Right lobe of liver (tissue), 6 donors: ENCODE measurements at regions not wholly inside any gene's neighbourhood (a gene's known extent, or its start where the extent isn't known, plus 50 kb on each side); places are given as distances from the start of the nearest gene placed in this dataset.

Source experiments
- ATAC-seq, 4 donors: fragments of 200-7000 bp; cut with Tn5 transposase; one replicate each; pipeline ENCODE4 v1.9.1; 2020; ENCODE audit warnings: mild to moderate bottlenecking in 4 of 4, moderate library complexity in 4 of 4
- DNase-seq, 3 donors: peaks; one replicate each; pipeline ENCODE4 v3.0.0-alpha.2; 2020
- H3K27ac ChIP-seq, 3 donors: fragments of 200-600 bp; one replicate each; pipeline ENCODE4 v1.8.0; 2022
- H3K27me3 ChIP-seq, 2 donors: fragments of 200-600 bp; one replicate each; pipeline ENCODE4 v1.8.0; 2022
- H3K36me3 ChIP-seq, 4 donors: fragments of 200-600 bp; sonication (generic) in 1 of 4; one replicate each; pipeline versions ENCODE4 v1.5.1 to v1.8.0; 2017 to 2022; ENCODE audit warnings: control low read depth in 1 of 4
- H3K4me1 ChIP-seq, 4 donors: fragments of 200-600 bp; sonication (generic) in 1 of 4; one replicate each; pipeline versions ENCODE4 v1.5.1 to v1.8.0; 2017 to 2022; ENCODE audit warnings: control low read depth in 1 of 4
- H3K4me3 ChIP-seq, 3 donors: fragments of 200-600 bp; one replicate each; pipeline ENCODE4 v1.8.0; 2022
- H3K9me3 ChIP-seq, 4 donors: fragments of 200-600 bp; sonication (generic) in 1 of 4; one replicate each; pipeline versions ENCODE4 v1.5.1 to v1.8.0; 2017 to 2022; ENCODE audit warnings: control low read depth in 1 of 4
- POLR2A ChIP-seq: fragments of 450-650 bp; IDR thresholded peaks from one replicate; pipeline ENCODE4 v1.6.1; 2017; ENCODE audit warnings: antibody characterized with exemption, mild to moderate bottlenecking
- WGBS: methylation state at CpG from one replicate; pipeline ENCODE4 v1.1.6; 2018; ENCODE audit warnings: low coverage, low lambda C conversion rate; ENCODE audit not compliant: insufficient coverage; ENCODE audit errors: missing lambda C conversion rate; 5-methylcytosine and 5-hydroxymethylcytosine counted together
- intact Hi-C, 2 donors: fragments of 100-400 bp; cut with DNase I; formaldehyde crosslinking; loops; one replicate each; pipeline versions ENCODE4 v1.11.2 to v1.14.1; 2022
- TF ChIP-seq, protein P1 (sequence below), 4 donors: fragments of 200-600 bp in 3 of 4; fragments of 450-650 bp in 1 of 4; IDR thresholded peaks; one replicate each; pipeline versions ENCODE4 v1.5.1 to v1.8.0; 2016 to 2022; ENCODE audit warnings: antibody characterized with exemption in 4 of 4, mild to moderate bottlenecking in 2 of 4
- donor health status: DM: no; HTN: yes; CAD: no.
- donor health status: DM: no; HTN: no; CAD: no.
- donor health status: DM: no; HTN: no; CAD: no.
- donor health status: DM: no; HTN: yes; CAD: no.
- donor health status: DM: no; HTN: yes; CAD: no.

DNA sequence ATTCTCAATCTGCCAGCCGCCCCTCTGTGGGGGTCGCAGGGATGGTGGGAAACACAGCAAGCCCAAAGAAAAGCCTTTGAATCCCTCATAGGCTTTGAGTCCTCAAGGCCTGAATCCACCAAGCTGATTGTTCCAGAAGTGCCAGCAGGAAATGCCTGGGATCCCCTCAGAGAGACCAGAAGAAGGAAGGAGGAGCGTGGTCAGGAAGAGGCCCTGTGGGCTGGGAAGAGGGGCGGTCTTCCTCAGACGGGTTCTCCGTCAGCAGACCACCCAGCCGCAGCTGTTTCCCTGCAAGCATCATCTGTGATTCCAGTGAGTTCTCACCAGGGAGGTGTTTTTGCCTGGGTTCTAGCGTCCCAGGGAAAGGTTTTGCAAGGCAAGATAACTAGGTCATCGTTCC lies 190.0 kb upstream of the KLF6 start:
- no peak for ATAC-seq
- TF ChIP-seq, protein P1, sequence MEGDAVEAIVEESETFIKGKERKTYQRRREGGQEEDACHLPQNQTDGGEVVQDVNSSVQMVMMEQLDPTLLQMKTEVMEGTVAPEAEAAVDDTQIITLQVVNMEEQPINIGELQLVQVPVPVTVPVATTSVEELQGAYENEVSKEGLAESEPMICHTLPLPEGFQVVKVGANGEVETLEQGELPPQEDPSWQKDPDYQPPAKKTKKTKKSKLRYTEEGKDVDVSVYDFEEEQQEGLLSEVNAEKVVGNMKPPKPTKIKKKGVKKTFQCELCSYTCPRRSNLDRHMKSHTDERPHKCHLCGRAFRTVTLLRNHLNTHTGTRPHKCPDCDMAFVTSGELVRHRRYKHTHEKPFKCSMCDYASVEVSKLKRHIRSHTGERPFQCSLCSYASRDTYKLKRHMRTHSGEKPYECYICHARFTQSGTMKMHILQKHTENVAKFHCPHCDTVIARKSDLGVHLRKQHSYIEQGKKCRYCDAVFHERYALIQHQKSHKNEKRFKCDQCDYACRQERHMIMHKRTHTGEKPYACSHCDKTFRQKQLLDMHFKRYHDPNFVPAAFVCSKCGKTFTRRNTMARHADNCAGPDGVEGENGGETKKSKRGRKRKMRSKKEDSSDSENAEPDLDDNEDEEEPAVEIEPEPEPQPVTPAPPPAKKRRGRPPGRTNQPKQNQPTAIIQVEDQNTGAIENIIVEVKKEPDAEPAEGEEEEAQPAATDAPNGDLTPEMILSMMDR (IDR thresholded peaks at IDR 0.05) = no peak
- TF ChIP-seq POLR2A = no peak
- H3K4me3 ChIP-seq = no peak overlapping the region
- no peaks in the 10 kb centered on the region for H3K9me3 ChIP-seq
- DNase-seq = no peak
- H3K27ac ChIP-seq = no peak overlapping the region
- intact Hi-C loops = no loop called here
- H3K27me3 ChIP-seq = no peaks in the 10 kb centered on the region
- H3K36me3 ChIP-seq = no peaks in the 10 kb centered on the region
- WGBS = 62% methylated on average over 5 of the region's 9 CpGs
- H3K4me1 ChIP-seq = no peaks in the 10 kb centered on the region

DNA sequence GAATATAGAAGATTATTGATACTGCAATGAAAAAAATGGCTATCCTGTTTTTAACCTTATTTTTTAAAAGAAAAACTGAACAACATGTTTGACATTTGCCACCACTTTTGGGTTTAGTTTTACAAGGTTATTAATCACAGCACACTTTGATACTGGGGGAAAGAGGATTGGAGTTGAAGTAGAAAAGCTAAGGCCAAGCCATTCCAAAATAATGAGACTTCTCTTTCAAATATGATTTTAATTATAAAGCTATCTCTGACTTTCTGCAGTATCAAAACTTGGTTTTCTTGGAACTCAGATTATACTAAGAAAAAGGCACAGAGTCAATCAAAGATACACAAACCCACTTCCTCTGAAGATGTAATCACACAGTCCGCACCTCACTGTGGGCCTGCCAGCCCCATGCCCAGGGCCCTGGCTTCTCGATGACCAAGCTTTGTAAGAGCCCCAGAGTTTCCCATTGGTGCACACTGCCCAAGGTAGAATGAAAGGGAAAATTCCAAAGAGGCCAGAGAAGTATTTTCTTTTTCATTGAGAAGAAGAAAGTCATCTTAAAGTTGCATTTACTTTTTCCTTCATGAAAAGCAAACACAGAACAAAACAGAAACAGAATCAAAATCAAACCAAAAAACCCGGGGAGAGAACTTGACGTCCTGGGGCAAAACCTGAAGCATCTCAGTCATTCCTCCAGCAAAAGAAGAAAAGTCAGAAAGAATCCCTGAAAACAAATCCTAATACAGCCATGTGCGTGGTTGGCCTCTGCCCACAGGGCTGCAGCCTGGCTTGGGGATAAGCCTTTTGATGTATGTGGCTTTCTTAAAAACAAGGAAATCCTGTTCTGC lies 187.7 kb upstream of the KLF6 start:
- Histone ChIP-seq H3K27ac (peak overlapping the region in 1 of 3 donors; percentile 12), H3K4me3 (no peak overlapping the region), H3K4me1 (no peaks in the 10 kb centered on the region), H3K36me3 (no peaks in the 10 kb centered on the region), H3K9me3 (no peaks in the 10 kb centered on the region), H3K27me3 (no peaks in the 10 kb centered on the region)
- ATAC-seq (no peak), DNase-seq (no peak)
- TF ChIP-seq POLR2A = no peak
- TF ChIP-seq, protein P1 (IDR thresholded peaks at IDR 0.05) = no peak
- intact Hi-C loops = no loop called here
- 42% methylated on average over 4 of the region's 5 CpGs for WGBS

DNA sequence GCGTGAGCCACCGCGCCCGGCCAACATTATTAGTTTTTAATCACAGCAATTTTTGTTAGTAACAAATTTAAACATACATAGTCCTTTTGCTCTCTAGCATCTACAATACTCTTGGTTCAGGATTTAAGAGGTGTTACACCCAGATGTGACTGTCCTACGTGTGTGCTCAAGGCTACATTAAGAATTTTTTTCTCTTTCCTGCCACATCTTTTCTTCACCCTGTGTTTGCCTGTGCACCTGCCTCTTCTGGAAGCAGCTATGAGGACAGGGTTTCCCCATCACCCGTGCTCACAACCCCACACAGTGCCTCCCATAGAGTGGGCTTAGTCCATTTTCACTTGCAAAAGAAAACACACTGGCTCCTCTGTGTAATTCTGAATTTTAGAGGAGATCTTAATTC lies 186.7 kb upstream of the KLF6 start:
- no peak for ATAC-seq
- WGBS = 72% methylated on average over 6 of the region's 6 CpGs
- Histone ChIP-seq H3K9me3 (no peaks in the 10 kb centered on the region), H3K4me3 (no peak overlapping the region), H3K4me1 (no peaks in the 10 kb centered on the region), H3K27ac (no peak overlapping the region), H3K27me3 (no peaks in the 10 kb centered on the region), H3K36me3 (no peaks in the 10 kb centered on the region)
- no peak for TF ChIP-seq POLR2A
- TF ChIP-seq, protein P1 (IDR thresholded peaks at IDR 0.05) = no peak
- intact Hi-C loops = no loop called here
- DNase-seq = no peak

DNA sequence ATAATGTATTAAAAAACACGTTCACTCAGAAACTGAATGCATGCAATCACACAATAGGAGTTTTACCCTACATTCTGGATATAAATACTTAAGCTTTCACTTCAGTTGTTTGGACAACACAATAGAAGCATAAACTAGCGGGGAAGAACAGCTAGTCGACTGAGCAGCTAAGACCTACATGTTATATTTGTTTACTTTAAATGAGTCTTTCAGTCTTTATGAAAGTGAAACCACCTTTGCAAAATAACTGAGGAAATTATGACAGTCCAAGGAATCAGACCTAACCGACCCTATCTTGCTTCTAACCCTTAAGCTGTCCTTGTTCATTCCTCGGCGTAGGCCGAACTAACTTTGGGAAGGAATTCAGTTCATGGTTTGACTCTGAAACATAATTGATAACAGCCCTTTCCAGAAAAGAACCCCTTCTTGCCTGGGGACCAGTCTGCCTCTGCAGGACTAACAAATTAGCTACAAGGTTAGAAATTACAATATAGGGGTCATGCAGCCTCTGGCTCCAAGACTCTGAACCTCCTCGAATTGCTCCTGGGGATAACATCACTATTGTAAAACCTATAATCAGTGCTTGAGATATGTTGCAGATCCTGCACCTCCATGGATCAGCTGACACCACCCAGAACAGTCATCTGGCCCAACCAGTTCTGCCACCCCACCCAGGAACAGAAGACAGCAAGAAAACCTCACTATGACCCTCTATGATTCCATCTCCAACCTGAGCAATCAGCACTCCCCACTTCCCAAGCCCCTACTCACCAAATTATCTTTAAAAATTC lies 185.1 kb upstream of the KLF6 start:
- Histone ChIP-seq H3K27me3 (no peaks in the 10 kb centered on the region), H3K27ac (no peak overlapping the region), H3K4me3 (no peak overlapping the region), H3K4me1 (no peaks in the 10 kb centered on the region), H3K36me3 (no peaks in the 10 kb centered on the region), H3K9me3 (no peaks in the 10 kb centered on the region)
- no peak for DNase-seq
- WGBS = 64% methylated on average over 8 of the region's 8 CpGs
- TF ChIP-seq POLR2A = no peak
- peak in 1 of 4 donors; percentile 29 for ATAC-seq
- intact Hi-C loops = no loop called here

DNA sequence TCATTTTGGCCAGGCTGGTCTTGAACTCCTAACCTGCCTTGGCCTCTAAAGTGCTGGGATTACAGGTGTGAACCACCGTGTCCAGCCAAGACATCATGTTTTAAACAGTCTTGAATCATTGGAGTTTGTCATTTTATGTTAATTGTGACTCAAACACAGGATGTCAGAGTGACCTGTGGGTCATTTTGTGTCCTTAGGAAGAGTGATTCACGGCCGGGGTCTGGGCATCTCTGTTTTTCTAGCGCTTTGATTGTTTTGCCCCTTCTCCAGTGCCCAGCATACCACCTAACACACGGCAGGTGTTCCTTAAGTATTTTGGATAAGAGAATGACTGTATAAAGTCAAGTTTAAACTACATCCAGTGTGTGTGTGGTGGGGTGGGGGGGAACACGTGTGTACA lies 183.7 kb upstream of the KLF6 start:
- intact Hi-C loops = no loop called here
- Histone ChIP-seq H3K4me1 (no peaks in the 10 kb centered on the region), H3K9me3 (no peaks in the 10 kb centered on the region), H3K27me3 (no peaks in the 10 kb centered on the region), H3K4me3 (no peak overlapping the region), H3K27ac (no peak overlapping the region), H3K36me3 (no peaks in the 10 kb centered on the region)
- ATAC-seq (peak in 1 of 4 donors; percentile 36), DNase-seq (no peak)
- 71% methylated on average over 5 of the region's 6 CpGs for WGBS
- no peak for TF ChIP-seq POLR2A
- TF ChIP-seq, protein P1 (IDR thresholded peaks at IDR 0.05) = no peak
